Mucosa of descending colon (tissue), 3 donors: ENCODE measurements at regions not wholly inside any gene's neighbourhood (a gene's known extent, or its start where the extent isn't known, plus 50 kb on each side); places are given as distances from the start of the nearest gene placed in this dataset.

Experiments
- ATAC-seq: fragments of 200-7000 bp; cut with Tn5 transposase; one replicate; pipeline ENCODE4 v1.9.1; 2020; ENCODE audit warnings: mild to moderate bottlenecking, moderate library complexity
- DNase-seq, 3 donors: peaks; one replicate each; pipeline ENCODE4 v3.0.0-alpha.2; 2020
- H3K36me3 ChIP-seq: fragments of 200-600 bp; one replicate; pipeline ENCODE4 v1.8.0; 2021; ENCODE audit warnings: low read depth, mild to moderate bottlenecking
- H3K4me1 ChIP-seq: fragments of 200-600 bp; one replicate; pipeline ENCODE4 v1.8.0; 2021; ENCODE audit warnings: low read depth, mild to moderate bottlenecking
- H3K4me3 ChIP-seq: fragments of 200-600 bp; one replicate; pipeline ENCODE4 v1.8.0; 2021; ENCODE audit warnings: mild to moderate bottlenecking
- H3K9me3 ChIP-seq: fragments of 200-600 bp; one replicate; pipeline ENCODE4 v1.8.0; 2021; ENCODE audit warnings: mild to moderate bottlenecking
- CTCF ChIP-seq: fragments of 200-600 bp; IDR thresholded peaks from one replicate; pipeline ENCODE4 v1.8.0; 2022; ENCODE audit warnings: antibody characterized with exemption, mild to moderate bottlenecking
- intact Hi-C, 2 donors: fragments of 100-400 bp; cut with DNase I in 1 of 2; cut with micrococcal nuclease in 1 of 2; formaldehyde crosslinking; loops; one replicate each; pipeline versions ENCODE4 v1.11.0 to v1.11.1; 2022; cut with DNase I, micrococcal nuclease
- donor health status: DM: no; HTN: no; CAD: no; lungs with moderate emphysema.
- donor health status: DM: no; HTN: no; CAD: no.
- donor health status: DM: no; HTN: yes; CAD: no.

- no peaks in the 10 kb centered on the region for H3K9me3 ChIP-seq
- no peak overlapping the region for H3K4me3 ChIP-seq
- DNase-seq (no peak), ATAC-seq (no peak)
- H3K4me1 ChIP-seq, result no peaks in the 10 kb centered on the region
- intact Hi-C loops, result no loop called here
- TF ChIP-seq CTCF, result no peak
- H3K36me3 ChIP-seq, result no peaks in the 10 kb centered on the region
These were observed 159.1 kb upstream of the ZSWIM2 start for GRCh38 chr2:187008111-187008510.

GRCh38 chr2:187003611-187004010, 154.6 kb upstream of the ZSWIM2 start:
- TF ChIP-seq CTCF, result no peak
- H3K4me3 ChIP-seq, result no peak overlapping the region

GRCh38 chr2:187003038-187003554, 154.1 kb upstream of the ZSWIM2 start:
- no peak for ATAC-seq
- no peak for DNase-seq
- H3K36me3 ChIP-seq, result no peaks in the 10 kb centered on the region
- no peak for TF ChIP-seq CTCF
- no peaks in the 10 kb centered on the region for H3K9me3 ChIP-seq
- no peaks in the 10 kb centered on the region for H3K4me1 ChIP-seq
- H3K4me3 ChIP-seq, result no peak overlapping the region
- intact Hi-C loops, result no loop called here

More at GRCh38 chr2:187003611-187004010, 154.6 kb upstream of the ZSWIM2 start:
- ATAC-seq (no peak), DNase-seq (no peak)
- Histone ChIP-seq H3K4me1 (no peaks in the 10 kb centered on the region), H3K9me3 (no peaks in the 10 kb centered on the region), H3K36me3 (no peaks in the 10 kb centered on the region)
- intact Hi-C loops, result no loop called here

GRCh38 chr2:187002242-187002641, 153.3 kb upstream of the ZSWIM2 start:
- Histone ChIP-seq H3K4me3 (no peak overlapping the region), H3K9me3 (no peaks in the 10 kb centered on the region), H3K4me1 (no peaks in the 10 kb centered on the region), H3K36me3 (no peaks in the 10 kb centered on the region)
- ATAC-seq, result no peak
- TF ChIP-seq CTCF, result no peak
- intact Hi-C loops, result no loop called here
- DNase-seq, result no peak

GRCh38 chr2:187001248-187001647, 152.3 kb upstream of the ZSWIM2 start:
- DNase-seq, result no peak
- H3K9me3 ChIP-seq, result no peaks in the 10 kb centered on the region
- TF ChIP-seq CTCF, result no peak
- intact Hi-C loops, result no loop called here
- no peak for ATAC-seq
- H3K4me1 ChIP-seq, result no peaks in the 10 kb centered on the region
- no peaks in the 10 kb centered on the region for H3K36me3 ChIP-seq
- no peak overlapping the region for H3K4me3 ChIP-seq

- Histone ChIP-seq H3K4me3 (no peak overlapping the region), H3K4me1 (no peaks in the 10 kb centered on the region), H3K9me3 (no peaks in the 10 kb centered on the region), H3K36me3 (no peaks in the 10 kb centered on the region)
- no peak for TF ChIP-seq CTCF
- no peak for ATAC-seq
- intact Hi-C loops, result no loop called here
- DNase-seq, result no peak
These were observed 146.1 kb upstream of the ZSWIM2 start for GRCh38 chr2:186995092-186995491.
